GM21515 (cell line): ENCODE measurements at regions not wholly inside any gene's neighbourhood (a gene's known extent, or its start where the extent isn't known, plus 50 kb on each side); places are given as distances from the start of the nearest gene placed in this dataset.

Source experiments
- ATAC-seq: cut with Tn5 transposase; IDR thresholded peaks from one replicate; pipeline ENCODE4 v1.9.1; 2021; ENCODE audit not compliant: unreplicated experiment

DNA sequence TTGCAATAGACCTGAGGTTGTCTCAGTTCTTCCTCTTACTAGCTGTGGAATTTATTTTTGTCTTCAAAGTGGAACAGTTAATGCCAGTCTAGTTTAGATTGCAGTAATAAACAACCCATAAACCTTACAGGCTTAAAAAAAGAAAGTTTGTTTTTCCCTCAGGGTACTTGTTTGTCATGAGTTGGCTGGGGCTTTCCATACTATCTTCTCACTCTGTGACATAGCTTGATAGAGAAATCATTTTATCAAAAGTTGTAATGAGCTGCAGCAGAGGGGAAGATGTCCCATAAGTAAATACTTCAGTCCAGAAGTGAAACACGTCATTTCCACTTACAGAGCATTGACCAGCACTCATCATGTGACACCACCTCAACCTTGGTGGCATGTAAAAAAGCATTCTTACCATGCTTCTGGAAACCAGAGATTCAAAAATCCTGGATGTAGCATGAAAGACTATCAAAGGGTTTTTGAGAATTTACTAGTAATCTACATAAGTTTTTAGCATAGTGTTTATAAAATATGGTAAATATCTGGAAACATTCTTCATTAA is 62.8 kb upstream of the COL11A1 start:
- no peak for ATAC-seq

DNA sequence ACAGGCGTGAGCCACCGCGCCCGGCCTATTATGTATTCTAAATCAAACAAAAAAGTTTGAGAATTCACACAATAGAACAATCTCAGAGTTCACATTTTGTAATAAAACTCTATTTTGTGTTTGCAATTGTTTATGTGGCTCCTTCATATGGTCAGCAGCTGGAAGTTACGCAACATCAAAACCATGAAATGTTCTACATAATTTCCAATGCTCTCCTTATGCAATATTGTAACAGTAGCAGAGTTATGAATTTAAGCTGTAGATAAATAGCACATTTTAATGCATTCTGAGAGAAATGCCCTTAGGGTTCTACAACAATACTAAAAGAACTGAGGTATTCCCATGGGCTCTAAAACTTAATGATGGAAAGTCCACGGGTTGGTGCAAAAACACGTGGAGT is 62.3 kb upstream of the COL11A1 start:
- ATAC-seq: no peak

DNA sequence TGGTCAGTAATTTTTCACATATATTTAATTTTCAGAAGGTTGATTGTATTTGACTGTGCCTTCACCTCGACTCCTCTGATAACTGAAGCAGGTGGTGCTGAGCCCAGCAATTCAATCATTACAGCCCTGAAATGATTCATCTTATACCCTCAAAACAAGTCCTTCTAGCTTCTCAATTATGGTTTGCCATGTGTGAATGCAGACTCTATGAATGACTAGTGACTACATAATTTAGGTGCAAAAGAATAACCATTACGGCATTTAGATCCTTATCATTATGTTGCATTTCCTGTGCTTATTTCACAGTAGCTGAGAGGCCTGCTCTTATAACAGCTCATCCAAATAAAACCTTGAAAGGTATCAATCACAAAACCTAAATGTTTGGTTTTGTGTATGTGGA is 54.0 kb upstream of the COL11A1 start:
- no peak for ATAC-seq

DNA sequence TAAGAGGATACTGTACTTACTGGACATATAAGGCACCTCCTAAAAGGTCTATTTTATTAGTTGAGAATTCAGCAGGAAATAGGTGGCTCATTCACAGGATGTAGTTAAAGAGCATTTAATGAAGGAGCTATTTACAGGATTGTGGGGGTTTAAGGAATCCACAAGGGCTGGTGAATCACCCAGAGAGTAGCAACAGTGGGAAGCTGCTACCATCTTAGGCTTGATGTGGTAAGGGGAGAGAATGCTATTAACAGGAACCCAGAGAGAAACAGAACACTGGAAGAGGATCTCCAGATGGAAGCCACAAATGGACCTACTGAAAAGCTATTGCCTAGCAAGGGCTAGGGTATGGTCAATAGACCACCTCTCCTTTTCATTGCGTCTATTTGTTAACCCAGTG is 52.0 kb upstream of the COL11A1 start:
- ATAC-seq: no peak
